Endothelial cell of hepatic sinusoid (primary cell): ENCODE measurements at regions not wholly inside any gene's neighbourhood (a gene's known extent, or its start where the extent isn't known, plus 50 kb on each side); places are given as distances from the start of the nearest gene placed in this dataset.
"Not testable (repeated sequence)": the region's sequence is repeated elsewhere in the genome, so short reads cannot be mapped to it uniquely, and the experiment has no call there.

ENCODE experiments used
- in situ Hi-C: cut with HindIII; loops from 2 replicates; pipeline ENCODE4 v1.10.0; 2017; ENCODE audit warnings: low sequenced_read_pairs

- in situ Hi-C loops: no loop called here
These were observed 226.4 kb downstream of the S1PR1 start for GRCh38 chr1:101463195-101463594.

- in situ Hi-C loops: no loop called here
These were observed 229.1 kb downstream of the S1PR1 start for GRCh38 chr1:101465941-101466340.

- in situ Hi-C loops: no loop called here
These were observed 237.3 kb downstream of the S1PR1 start for GRCh38 chr1:101474039-101474665.

DNA sequence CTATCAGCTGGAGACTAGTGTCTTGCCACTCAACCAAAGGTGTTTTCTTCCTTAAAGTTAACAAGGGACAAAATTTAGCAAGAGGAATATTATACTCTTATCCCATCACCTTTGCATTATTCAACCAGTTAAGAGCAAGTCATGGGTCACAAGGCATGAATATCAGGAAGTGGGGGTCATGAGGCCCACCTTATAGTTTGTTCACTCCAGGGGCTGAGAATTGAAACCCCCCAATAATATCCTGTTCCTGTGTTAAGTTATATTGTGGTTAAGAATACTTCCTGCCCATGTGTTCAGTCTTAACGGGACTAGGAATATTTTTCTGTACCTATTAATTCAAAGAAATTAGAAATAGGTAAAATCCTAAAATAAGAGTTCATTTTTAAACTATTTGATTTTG lies 239.7 kb downstream of the S1PR1 start:
- in situ Hi-C loops: no loop called here

DNA sequence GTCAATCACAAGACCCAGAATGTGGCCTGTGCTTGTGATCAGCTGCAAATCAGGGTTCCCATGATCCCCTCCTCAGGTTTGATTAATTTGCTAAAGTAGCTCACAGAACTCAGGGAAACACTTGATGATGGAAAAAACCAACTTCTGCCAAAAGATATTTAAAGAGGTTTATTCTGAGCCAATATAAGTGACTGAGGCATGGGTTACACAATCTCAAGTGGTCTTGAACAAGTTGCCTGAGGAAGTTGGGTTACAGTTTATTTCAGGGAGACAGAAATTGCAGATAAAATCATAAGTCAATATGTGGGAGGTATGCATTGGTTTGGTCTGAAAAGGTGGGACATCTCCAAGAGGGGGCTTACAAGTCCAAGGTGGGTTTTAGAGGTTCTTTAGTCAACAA lies 243.1 kb downstream of the S1PR1 start:
- in situ Hi-C loops: no loop called here

DNA sequence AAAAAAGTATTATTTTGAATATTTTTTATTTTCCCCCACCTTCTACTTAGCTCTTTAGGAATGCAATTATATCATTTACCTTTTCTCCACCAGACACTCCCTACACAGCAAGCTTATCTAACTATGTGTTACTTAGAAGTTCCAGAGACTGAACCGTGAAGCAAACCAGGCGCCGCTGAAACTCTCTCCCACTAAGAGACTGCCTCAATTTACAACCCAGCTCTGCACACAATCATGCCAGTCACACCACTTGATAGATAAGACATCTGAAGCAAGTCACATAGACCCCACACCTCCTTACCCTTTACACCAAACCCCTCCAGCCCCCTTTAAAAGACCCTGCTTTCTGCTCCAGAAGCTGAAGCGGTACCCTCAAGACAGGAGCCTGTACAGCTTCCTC lies 245.5 kb downstream of the S1PR1 start:
- in situ Hi-C loops: no loop called here

DNA sequence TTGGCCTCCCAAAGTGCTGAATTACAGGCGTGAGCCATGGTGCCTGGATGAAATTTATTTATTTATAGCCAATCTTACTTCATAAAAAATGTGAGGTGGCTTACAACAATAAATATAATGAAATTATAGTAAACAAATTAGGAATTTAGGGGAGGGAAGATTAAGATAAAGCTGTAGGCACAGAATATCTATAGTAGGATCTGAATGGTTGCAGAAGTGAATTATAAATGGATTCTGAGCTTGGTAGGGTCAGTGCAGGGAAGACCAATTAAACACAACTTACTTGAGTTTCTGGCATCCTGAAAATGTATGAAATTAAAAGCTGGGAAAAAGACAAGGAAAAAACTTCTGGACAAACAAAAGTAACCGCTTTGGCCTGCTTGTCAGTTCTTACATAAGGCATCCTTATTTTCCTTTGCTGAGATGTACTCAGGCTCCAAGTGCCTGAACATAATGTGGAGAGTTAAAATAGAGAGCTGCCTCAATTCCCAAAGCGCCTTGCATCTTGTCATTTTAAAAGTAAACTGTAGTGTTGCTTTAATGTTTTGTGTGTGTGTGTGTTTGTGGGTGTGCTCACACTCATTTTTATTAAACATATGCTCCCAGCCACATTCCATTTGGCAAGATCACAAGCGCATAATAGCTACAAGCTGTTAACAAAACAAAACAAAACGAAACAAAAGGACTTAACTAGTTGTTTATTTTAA lies 247.3 kb downstream of the S1PR1 start:
- in situ Hi-C loops: no loop called here

- in situ Hi-C loops: no loop called here
These were observed 248.0 kb downstream of the S1PR1 start for GRCh38 chr1:101484689-101485338.

- in situ Hi-C loops: no loop called here
These were observed 248.9 kb downstream of the S1PR1 start for GRCh38 chr1:101485712-101486111.

- in situ Hi-C loops: not testable (repeated sequence)
These were observed 255.3 kb downstream of the S1PR1 start for GRCh38 chr1:101492144-101492543.

GRCh38 chr1:101493920-101494319 lies 257.1 kb downstream of the S1PR1 start:
- in situ Hi-C loops: not testable (repeated sequence)

GRCh38 chr1:101496109-101496508 lies 259.3 kb downstream of the S1PR1 start:
- in situ Hi-C loops: no loop called here

GRCh38 chr1:101497881-101498559 lies 261.2 kb downstream of the S1PR1 start:
- in situ Hi-C loops: no loop called here

DNA sequence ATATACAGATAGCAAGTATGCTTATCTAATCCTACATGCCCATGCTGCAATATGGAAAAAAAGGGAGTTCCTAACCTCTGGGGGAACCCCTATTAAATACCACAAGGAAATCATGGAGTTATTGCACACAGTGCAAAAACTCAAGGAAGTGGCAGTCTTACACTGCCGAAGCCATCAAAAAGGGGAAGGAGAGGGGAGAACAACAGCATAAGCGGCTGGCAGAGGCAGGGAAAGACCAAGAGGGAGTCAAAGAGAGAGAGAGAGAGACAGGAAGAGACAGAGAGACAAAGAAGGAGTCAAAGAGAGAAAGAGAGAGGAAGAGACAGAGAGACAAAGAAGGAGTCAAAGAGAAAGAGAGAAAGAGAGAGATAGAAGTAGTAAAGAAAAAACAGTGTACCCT lies 267.3 kb downstream of the S1PR1 start:
- in situ Hi-C loops: not testable (repeated sequence)

DNA sequence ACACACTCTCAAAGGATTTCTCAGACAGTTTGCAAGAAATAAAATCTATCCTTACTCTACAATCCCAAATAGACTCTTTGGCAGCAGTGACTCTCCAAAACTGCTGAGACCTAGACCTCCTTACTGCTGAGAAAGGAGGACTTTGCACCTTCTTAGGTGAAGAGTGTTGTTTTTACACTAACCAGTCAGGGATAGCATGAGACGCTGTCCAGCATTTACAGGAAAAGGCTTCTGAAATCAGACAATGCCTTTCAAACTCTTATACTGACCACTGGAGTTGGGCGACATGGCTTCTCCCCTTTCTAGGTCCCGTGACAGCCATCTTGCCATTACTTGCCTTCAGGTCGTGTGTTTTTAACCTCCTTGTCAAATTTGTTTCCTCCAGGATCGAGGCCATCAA lies 268.4 kb downstream of the S1PR1 start:
- in situ Hi-C loops: not testable (repeated sequence)

DNA sequence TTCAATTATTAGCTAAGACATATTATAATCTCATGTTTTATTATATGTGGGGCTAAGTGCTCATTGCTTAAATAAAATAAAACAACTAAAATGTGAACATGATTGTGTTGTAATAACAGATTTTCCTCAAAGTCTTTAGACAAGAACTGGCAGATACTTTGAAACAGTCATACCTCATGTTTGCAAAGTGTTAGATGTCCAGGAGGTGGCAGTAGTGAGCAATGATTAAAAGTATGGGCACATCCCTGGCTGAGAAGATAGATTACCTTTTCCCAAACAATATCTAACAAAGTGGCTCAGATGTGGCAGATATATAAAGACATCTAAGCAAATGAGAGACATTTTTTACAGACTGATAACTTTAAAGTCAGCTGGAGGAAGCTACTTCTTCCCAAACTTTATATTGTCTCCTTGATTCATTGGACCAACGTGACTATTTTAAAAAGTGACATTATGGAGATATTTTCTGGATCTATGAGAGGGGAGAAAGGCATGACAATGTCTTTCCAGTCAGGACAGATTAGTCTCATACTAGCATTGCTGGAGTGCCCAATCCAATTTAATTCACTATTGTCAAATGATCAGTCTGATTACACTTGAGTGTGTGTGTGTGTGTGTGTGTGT lies 269.8 kb downstream of the S1PR1 start:
- in situ Hi-C loops: no loop called here

DNA sequence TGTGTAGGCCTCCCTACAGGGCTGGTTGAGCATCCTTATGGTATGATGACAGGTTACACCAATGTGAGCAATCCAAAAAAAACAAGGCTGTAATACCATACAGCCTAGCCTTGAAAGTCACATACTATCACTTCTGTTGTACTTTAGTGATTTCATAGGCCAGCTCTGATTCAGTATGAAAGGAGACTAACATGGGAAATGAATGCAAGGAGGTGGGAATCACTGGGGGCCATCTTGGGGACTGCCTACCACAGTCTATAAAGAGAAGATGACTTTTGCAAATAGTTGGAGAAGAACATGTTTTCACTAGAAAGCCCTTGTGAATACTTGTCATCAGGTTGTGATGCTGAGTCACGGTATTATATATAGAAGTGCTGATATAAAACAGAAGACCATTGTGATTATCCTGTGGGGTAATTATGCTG lies 270.7 kb downstream of the S1PR1 start:
- in situ Hi-C loops: no loop called here

- in situ Hi-C loops: no loop called here
These were observed 272.1 kb downstream of the S1PR1 start for GRCh38 chr1:101508913-101509312.

GRCh38 chr1:101509370-101509769 lies 272.6 kb downstream of the S1PR1 start:
- in situ Hi-C loops: no loop called here

DNA sequence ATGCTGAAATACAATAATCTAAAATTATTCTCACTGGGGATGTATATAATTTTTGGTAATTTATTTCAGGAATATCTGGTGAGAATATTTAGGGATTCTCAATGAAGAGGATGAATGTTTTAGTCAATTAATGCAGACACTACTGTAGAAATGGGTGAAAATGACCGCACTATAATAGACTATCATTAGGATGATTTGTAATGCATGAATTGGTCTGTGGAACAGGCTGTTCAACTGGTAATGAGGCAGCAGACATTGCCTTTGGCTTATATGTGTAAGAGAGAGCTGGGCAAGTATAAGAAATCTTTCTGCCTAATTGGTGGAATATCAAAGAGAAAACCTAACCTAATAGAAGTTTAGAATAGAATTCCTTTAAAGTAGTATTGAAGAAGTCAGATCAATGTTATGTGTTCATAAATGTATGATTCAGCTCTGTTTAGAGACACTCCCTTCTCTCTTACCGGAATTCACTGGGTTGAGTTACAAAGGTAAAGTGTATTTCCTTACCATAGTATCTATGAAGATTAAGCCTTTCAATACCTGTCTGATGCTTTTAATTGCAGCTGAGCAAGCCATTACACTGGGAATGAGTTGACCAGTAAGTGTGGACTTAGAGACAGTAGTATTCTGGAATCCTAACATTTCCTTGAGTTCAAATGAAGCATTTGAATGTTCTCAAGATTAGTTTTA lies 274.5 kb downstream of the S1PR1 start:
- in situ Hi-C loops: no loop called here

DNA sequence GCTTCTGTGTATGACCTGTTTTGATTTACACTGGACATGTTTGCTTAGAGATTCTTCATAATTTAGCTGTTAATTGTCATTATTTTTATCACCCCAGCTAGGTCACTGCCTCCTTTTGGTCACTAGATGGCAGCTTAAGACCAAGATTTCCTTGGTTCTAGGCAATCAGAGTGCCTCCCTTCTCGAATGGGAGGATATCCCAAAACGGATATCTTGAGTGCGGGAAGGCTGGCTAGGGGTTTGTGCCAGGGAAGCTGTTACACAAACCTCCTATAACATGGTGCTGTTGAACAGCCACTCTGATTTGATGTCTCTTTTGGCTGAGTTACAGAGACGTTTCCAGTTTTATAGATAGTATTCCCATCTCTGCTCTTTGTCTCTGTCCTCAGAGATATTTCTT lies 283.5 kb downstream of the S1PR1 start:
- in situ Hi-C loops: no loop called here
